Tibial nerve (tissue), 4 donors: ENCODE measurements at regions not wholly inside any gene's neighbourhood (a gene's known extent, or its start where the extent isn't known, plus 50 kb on each side); places are given as distances from the start of the nearest gene placed in this dataset.

Source experiments
- DNase-seq, 2 donors: peaks; one replicate each; pipeline ENCODE4 v3.0.0-alpha.2; 2019; ENCODE audit warnings: low spot score in 2 of 2
- H3K27ac ChIP-seq, 4 donors: fragments of 200-600 bp; sonication (generic) in 3 of 4; one replicate each; pipeline ENCODE4 v1.5.1; 2017 to 2019; ENCODE audit warnings: mild to moderate bottlenecking in 1 of 4
- H3K27me3 ChIP-seq, 2 donors: fragments of 200-600 bp; sonication (generic) in 1 of 2; one replicate each; pipeline versions ENCODE4 v1.5.1 to v1.6.0; 2017 to 2019
- H3K36me3 ChIP-seq, 3 donors: fragments of 200-600 bp; sonication (generic); one replicate each; pipeline ENCODE4 v1.5.1; 2018 to 2019
- H3K4me1 ChIP-seq, 4 donors: fragments of 200-600 bp; sonication (generic) in 3 of 4; one replicate each; pipeline ENCODE4 v1.5.1; 2017 to 2019
- H3K4me3 ChIP-seq, 4 donors: fragments of 200-600 bp; sonication (generic) in 3 of 4; one replicate each; pipeline ENCODE4 v1.5.1; 2017 to 2019; ENCODE audit warnings: mild to moderate bottlenecking in 1 of 4, moderate library complexity in 1 of 4
- H3K9me3 ChIP-seq, 4 donors: fragments of 200-600 bp; sonication (generic) in 3 of 4; one replicate each; pipeline ENCODE4 v1.5.1; 2017 to 2019
- EP300 ChIP-seq, 2 donors: sonication (generic); formaldehyde crosslinking; IDR thresholded peaks; one replicate each; pipeline ENCODE4 v1.6.1; 2017; ENCODE audit warnings: antibody characterized with exemption in 2 of 2, mild to moderate bottlenecking in 1 of 2
- POLR2A ChIP-seq, 2 donors: fragments of 450-650 bp; IDR thresholded peaks; one replicate each; pipeline ENCODE4 v1.6.1; 2017; ENCODE audit warnings: antibody characterized with exemption in 2 of 2, mild to moderate bottlenecking in 2 of 2, moderate library complexity in 2 of 2
- WGBS, 2 donors: methylation state at CpG; one replicate each; pipeline ENCODE4 v1.1.5; 2018; 5-methylcytosine and 5-hydroxymethylcytosine counted together
- TF ChIP-seq, protein P1 (sequence below), 5 experiments: fragments of 200-600 bp in 3 of 5; fragments of 450-650 bp in 2 of 5; sonication (generic) in 3 of 5; IDR thresholded peaks; one replicate each; pipeline ENCODE4 v1.5.1; 2016 to 2019; ENCODE audit warnings: antibody characterized with exemption in 5 of 5, mild to moderate bottlenecking in 3 of 5, moderate library complexity in 2 of 5

DNA sequence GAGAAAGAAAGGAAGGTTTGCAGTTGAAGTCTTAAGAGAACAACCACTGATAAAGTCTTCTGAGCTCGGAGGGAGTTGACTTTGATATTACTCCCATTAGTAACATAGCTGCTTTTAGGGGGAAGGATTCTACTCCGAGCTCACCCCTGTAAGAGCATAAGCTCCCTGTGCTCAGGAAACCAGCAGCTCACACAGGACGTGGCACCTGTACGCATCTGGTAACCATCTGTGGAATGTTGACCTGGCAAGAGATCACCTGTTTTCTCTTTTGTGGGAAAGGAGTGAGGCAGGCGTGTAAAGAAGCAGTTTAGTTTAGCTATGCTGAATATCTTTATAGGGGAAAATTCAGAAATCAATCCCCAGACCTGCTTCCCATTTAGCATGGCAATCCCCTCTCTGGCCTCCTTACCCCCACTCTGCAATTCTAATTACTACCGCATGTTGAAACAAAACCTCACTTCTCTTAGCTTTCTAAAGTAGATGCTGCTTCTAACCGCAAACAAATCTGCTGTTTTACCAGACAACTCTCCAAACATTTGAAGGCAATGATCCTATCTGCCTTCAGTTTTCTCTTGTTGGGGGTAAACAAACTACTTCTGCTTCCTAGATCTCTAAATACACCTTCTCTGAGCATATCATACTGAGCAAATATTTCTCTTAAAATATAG lies 121.8 kb upstream of the KCNK1 start:
- H3K4me3 ChIP-seq = no peak overlapping the region
- no peaks in the 10 kb centered on the region for H3K9me3 ChIP-seq
- H3K36me3 ChIP-seq = no peaks in the 10 kb centered on the region
- H3K4me1 ChIP-seq = no peaks in the 10 kb centered on the region
- 48 to 53% methylated on average over 7 of the region's 7 CpGs for WGBS, 2 donors
- no peak for DNase-seq
- TF ChIP-seq, protein P1, sequence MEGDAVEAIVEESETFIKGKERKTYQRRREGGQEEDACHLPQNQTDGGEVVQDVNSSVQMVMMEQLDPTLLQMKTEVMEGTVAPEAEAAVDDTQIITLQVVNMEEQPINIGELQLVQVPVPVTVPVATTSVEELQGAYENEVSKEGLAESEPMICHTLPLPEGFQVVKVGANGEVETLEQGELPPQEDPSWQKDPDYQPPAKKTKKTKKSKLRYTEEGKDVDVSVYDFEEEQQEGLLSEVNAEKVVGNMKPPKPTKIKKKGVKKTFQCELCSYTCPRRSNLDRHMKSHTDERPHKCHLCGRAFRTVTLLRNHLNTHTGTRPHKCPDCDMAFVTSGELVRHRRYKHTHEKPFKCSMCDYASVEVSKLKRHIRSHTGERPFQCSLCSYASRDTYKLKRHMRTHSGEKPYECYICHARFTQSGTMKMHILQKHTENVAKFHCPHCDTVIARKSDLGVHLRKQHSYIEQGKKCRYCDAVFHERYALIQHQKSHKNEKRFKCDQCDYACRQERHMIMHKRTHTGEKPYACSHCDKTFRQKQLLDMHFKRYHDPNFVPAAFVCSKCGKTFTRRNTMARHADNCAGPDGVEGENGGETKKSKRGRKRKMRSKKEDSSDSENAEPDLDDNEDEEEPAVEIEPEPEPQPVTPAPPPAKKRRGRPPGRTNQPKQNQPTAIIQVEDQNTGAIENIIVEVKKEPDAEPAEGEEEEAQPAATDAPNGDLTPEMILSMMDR (IDR thresholded peaks at IDR 0.05) = no peak
- TF ChIP-seq POLR2A (IDR thresholded peaks at IDR 0.05) (no peak), EP300 (IDR thresholded peaks at IDR 0.05) (no peak)
- no peaks in the 10 kb centered on the region for H3K27me3 ChIP-seq
- no peak overlapping the region for H3K27ac ChIP-seq

DNA sequence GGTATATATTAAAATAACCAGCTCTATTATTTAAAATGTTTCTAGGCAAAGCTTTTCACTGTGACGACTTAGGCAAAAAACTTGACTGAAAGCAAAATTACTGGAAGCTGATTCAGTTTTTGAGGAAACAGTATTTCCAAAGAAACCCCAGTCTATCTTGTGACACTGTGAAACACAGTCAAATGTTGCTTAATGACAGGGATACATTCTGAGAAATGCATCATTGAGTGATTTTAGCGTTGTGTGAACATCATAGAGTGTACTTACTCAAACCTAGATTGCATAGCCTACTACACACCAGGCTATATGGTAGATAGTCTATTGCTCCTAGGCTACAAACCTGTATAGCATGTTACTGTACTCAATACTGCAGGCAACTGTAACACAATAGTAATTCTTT lies 116.9 kb upstream of the KCNK1 start:
- Histone ChIP-seq H3K9me3 (no peaks in the 10 kb centered on the region), H3K4me1 (no peaks in the 10 kb centered on the region), H3K27ac (no peak overlapping the region), H3K36me3 (no peaks in the 10 kb centered on the region), H3K4me3 (no peak overlapping the region), H3K27me3 (no peaks in the 10 kb centered on the region)
- no peak for DNase-seq
- no peak for TF ChIP-seq POLR2A (IDR thresholded peaks at IDR 0.05)
- TF ChIP-seq, protein P1 (IDR thresholded peaks at IDR 0.05) = no peak
- TF ChIP-seq EP300 (IDR thresholded peaks at IDR 0.05) = no peak
- 67 to 68% methylated on average over 2 of the region's 2 CpGs for WGBS, 2 donors

DNA sequence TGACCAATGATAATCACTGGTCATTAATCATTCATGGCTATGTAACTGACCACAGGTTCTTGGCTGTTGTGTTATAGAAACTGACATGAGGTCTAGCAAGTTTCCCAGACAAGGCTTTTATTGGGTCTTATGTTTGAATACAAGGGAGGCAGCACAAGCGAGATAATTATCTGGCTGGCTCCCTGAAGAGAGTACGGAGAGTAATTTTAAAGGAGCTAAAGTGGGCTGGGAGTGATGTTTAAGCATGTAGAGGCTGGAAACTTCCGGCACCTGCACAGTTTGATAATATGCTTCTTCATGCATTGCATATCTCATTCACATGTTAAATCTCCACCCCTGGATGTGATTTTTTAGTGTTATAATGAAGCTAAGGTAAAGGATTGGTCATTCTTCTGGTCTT lies 116.2 kb upstream of the KCNK1 start:
- Histone ChIP-seq H3K36me3 (no peaks in the 10 kb centered on the region), H3K9me3 (no peaks in the 10 kb centered on the region), H3K27me3 (no peaks in the 10 kb centered on the region), H3K4me1 (no peaks in the 10 kb centered on the region), H3K4me3 (no peak overlapping the region), H3K27ac (no peak overlapping the region)
- no peak for DNase-seq
- 71 to 76% methylated on average over 3 of the region's 3 CpGs for WGBS, 2 donors
- TF ChIP-seq EP300 (IDR thresholded peaks at IDR 0.05) = no peak
- TF ChIP-seq, protein P1 (IDR thresholded peaks at IDR 0.05) = no peak
- TF ChIP-seq POLR2A (IDR thresholded peaks at IDR 0.05) = no peak

DNA sequence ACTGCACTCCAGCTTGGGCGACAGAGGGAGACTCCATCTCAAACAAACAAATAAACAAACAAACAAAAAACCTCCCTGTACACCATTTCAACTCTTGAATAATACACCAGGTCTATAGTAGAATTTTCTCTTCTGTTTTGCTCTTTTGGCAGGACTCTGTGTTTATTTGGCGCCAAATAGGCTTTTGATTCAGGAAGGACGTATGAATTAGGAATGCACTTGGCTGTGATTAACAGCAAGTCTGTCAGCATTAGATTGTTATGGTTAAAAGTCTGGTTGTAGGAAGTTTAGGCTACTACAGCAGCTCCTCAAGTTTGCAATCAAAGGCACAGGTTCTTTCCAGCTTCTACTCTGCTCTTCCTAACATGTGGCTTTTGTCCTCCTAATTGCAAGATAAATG lies 113.8 kb upstream of the KCNK1 start:
- H3K4me1 ChIP-seq = no peaks in the 10 kb centered on the region
- TF ChIP-seq, protein P1 (IDR thresholded peaks at IDR 0.05) = no peak
- no peak for TF ChIP-seq POLR2A (IDR thresholded peaks at IDR 0.05)
- TF ChIP-seq EP300 (IDR thresholded peaks at IDR 0.05) = no peak
- no peaks in the 10 kb centered on the region for H3K9me3 ChIP-seq
- H3K4me3 ChIP-seq = no peak overlapping the region
- DNase-seq = no peak
- H3K27me3 ChIP-seq = no peaks in the 10 kb centered on the region
- H3K36me3 ChIP-seq = no peaks in the 10 kb centered on the region
- no peak overlapping the region for H3K27ac ChIP-seq
- 57 to 67% methylated on average over 3 of the region's 3 CpGs for WGBS, 2 donors

DNA sequence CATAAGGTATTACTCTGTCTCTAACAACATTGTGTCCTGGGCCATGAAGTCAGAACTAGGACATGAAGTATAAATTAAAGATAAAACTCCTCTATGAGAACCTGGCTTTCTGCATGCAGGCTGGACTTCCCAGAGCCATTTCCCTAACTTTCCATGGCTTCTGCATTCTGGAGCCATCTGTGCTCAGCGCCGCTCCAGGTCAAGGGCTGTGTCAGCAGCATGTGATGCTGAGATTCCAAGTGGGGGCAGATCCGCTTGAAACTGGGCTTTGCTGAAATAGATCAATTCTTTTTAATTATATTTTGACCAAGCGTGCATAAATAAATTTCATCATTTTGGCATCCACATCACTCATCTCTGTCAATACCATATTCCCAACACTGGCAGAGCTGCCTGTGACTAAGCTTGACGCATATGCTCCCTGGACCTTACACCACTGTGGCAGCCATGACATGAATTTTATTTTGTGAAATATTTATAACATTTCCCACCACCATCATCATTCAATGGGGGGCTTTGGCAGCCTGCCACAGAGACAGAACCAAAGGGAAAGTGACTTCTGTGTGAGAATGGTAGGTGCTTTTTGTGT lies 110.4 kb upstream of the KCNK1 start:
- H3K36me3 ChIP-seq = no peaks in the 10 kb centered on the region
- H3K4me1 ChIP-seq = no peaks in the 10 kb centered on the region
- no peak for TF ChIP-seq EP300 (IDR thresholded peaks at IDR 0.05)
- TF ChIP-seq, protein P1 (IDR thresholded peaks at IDR 0.05) = no peak
- TF ChIP-seq POLR2A (IDR thresholded peaks at IDR 0.05) = no peak
- H3K27me3 ChIP-seq = no peaks in the 10 kb centered on the region
- H3K9me3 ChIP-seq = peaks cover 0 to 8% (median 2%) of the 10 kb centered on the region in 4 donors
- DNase-seq = no peak
- WGBS, 2 donors = 94 to 95% methylated on average over 5 of the region's 5 CpGs
- no peak overlapping the region for H3K4me3 ChIP-seq
- no peak overlapping the region for H3K27ac ChIP-seq
